ENCODE measurements at regions not wholly inside any gene's neighbourhood (a gene's known extent, or its start where the extent isn't known, plus 50 kb on each side); places are given as distances from the start of the nearest gene placed in this dataset.

DNA sequence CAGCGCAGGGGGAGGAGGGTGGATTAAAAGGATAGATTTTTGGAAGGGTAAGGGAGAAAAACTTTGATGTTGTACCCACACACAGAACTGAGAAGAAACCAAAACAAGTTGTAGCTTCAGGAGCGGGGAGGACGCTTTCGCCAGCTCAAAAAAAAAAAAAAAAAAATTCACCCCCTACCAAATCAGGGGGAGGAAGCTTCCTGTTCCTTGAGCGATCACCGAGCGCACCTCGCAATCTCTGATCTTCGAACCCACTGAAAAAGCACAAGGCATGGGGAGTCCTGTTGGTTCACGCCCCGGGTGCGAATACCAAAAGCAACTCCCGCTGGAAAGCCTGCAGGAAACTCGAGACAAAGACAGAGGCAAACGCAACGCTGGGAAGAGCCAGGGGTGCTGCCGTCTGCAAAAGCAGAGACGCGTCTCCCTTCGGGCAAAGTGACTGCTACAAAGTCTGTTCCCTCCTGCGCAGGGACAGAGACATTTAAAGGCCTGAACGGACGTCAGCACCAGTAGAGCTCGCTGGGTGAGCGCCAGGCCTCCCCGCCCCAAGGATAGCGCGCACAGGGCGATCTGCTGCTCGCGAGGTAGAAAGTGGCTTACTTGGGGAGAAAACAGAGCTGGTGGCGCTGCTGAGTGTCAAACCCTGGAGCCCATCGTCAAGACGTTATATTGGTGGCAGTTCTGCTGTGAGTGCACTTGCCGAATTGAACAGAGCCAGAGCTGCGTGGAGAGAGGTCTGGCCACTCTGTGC is 190.4 kb downstream of the USP22 start:
- TF ChIP-seq CTCF (conservative IDR thresholded peaks at IDR 0.05) (no peak), ZFX (IDR thresholded peaks at IDR 0.05) (no peak)
